DMS 273 (cell line): ENCODE measurements at regions not wholly inside any gene's neighbourhood (a gene's known extent, or its start where the extent isn't known, plus 50 kb on each side); places are given as distances from the start of the nearest gene placed in this dataset.

ENCODE experiments used
- DNase-seq: peaks from one replicate; lab custom pipeline; 2025; ENCODE audit not compliant: unreplicated experiment; lab: John Stamatoyannopoulos, UW

DNA sequence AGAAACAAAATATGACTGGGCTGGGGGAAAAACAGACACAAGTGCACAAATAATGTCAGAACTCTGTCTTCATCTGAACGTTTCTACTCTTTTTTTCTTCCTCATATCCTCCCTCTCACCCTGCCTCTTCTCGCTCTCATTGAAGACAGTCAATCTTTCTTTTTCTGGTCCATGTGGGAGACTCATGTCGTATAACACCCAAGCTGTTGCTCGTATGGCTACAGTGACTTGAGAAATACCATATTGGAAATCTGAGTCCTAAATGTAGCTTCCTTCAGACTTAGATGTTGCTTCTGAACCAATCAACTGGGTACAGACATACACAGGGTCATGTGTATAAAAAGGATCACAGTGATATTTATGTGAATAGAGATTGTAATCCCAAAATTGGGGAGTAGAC is 579.8 kb upstream of the CELF2 start:
- DNase-seq: no peak

DNA sequence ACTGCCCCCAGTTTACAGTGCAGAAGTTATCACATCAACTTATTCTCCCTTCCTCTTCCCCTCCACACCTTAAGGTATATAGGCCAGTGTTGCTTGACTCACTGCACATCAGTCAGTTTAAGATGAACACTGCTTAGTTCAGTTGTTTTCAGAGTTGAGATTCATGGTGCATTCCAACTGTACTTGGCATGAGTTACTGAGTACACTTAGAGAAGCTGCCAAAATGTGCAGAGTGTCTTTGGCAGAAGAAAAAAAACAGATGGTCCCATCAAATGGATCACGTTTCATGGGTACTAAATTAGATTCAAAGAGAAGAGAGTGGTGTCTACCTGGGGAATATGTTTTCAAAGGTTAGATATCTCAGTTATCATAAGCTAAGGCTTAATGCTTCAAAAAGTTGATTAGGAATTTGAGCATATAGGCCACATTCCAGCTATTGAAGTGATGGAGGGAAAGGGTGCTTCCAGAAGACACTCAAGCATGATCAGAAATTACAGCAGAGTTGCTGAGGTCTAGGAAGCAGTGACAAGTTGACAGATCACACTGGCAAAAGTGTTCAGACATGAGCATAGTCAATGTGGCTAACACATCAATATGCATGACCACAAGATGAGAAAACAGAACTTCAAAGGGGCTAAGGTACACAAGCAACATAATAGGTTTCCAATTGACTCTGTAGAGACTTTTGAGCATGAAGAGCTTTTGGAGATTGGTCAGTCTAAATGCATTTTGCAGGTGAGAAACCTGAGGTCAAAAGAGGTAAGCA is 579.2 kb upstream of the CELF2 start:
- peak; percentile 0 for DNase-seq

DNA sequence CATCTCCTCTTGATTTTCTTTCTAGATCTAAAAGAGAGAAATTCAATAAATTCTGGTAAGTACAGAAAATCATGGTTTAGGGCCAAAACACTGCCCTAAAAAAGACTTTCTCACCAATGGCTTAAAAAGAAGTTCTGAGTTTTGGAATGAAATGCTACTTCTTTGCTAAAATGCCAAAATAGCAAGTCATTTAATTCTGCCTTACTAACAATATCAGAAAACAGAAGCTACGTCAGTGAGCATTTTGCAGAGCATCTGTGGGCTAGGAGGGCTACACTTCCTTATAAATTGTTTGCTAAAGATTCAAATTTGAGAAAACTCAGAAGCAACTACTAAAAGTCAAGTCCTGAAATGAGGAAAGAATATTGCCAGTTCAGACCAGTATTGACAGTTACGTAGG is 560.8 kb upstream of the CELF2 start:
- no peak for DNase-seq

DNA sequence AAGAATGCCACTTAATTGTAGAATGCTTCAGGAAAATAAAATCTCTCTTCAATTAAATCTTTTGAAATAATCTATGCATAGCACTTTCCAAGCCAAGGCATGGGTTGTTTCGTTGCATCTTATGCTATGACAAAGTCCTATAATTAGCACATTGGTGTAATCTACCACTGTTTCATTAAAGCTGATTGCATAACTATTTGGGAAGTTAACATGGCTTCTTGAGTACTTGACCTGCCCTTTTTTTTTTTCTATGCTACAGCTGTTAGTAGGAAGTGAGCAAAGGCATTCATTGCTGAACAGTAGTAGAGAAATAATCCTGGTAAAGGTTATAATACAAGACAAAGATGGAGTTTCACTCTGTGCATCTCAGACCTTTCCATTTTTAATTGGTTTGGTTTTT is 557.2 kb upstream of the CELF2 start:
- no peak for DNase-seq

DNA sequence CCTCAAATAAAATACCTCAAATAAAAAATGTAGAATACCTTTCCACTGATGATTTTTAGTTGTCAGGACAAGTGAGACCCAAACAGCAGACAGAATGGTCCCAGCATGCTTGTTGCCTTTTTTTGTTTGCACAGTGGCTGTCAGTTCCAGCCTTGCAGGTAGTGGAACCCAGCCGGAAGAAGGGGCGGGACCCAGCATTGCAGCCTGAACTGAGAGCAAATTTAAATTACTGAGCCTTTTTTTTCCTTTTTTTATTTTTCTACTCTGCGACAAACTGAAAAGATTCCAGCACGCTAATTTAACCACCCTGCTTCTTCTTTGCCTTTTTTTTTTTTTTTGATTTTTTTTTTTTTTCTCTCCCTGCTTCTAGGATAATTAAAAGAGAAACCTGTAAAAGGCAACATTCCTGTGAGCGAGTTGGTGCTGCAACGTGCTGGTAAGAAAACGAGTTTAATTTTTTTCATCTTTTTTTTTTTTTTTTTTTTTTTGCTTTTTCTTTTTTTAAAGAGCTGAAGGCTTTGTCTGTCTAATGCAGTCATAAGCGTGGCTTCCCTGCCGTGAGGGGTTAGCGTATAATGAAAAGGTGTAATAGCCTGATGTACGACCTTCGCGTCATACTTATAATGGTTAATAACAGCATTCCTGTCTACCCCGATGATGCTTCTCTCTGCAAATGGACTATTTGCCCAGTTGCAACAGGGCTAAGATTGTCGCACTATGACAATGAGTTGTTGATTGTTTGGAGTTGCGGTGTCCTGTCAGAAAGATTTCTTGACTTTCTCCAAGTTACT is 555.3 kb upstream of the CELF2 start:
- DNase-seq: no peak

GRCh38 chr10:10471758-10472157 is 545.9 kb upstream of the CELF2 start:
- DNase-seq: no peak

DNA sequence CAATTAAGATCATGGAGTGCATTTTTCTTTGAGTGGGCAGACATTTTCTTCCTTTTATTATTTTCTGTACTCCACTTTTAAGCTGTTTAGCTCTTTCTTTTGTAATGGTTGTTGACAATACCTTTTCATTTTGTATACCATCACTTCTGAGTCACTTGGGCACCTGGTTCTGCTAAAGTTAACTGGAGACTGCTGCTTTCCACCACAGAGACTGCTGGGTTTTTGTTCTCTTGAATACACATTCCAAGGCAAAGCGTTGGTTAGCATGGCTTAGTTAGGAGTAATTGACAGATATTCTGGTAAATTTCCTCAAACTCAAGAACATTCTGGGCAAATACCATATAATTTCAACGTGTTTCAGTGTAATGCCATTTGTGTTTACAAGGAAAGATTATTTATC is 541.9 kb upstream of the CELF2 start:
- DNase-seq: no peak

DNA sequence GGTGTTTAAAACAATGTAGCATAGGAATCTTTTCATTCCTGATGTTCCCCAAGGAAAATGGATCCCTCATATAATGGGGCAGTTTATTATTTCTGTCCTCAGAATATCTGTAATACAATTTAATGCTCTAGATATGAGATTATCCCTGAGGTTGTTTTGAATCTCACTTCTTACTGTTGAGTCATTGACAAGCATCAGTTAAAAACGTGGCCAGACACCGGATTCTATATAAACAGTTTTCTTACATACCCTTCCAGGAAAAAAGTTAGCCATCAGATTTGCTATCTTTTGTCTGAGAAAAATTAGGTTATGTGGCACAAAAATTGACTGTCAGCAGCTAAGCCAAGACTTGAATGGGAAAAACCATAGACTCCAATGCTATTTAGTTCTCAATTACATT is 539.8 kb upstream of the CELF2 start:
- DNase-seq: no peak

DNA sequence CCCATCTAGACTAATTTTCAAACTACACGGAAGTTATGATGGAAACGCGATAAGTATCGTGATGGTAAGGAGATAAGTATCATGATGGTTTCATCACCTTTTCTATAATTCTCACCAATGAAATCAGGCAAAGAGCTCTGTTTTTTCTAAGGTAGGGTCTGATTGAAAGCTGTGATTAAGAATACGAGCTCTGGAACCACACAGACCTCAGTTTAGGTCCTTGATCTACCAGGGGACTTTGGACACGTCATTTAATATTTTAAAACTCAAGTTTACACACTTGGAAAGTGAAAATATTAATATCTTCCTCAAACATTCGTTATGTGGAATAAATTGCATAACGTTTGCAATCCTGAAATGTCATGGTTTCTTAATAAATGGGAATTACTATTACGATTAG is 538.2 kb upstream of the CELF2 start:
- no peak for DNase-seq

DNA sequence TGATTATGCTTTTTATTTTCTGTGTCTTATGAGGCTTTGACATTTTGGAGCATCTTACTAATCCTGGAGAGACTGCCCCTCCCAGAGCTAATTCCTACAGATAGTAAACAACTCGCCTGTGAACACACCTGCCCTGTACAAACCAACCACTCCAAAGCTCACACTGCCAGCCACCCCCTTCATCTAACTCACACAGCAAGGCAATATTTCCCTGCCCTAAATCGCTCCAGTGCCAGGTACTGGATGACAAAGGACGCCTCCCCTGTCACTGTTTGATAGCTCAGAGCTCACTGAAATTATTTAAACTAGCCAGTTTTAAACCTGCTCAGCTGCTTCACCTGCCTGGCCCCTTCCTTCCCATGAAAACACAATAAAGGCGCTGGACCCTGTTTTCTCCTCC is 535.1 kb upstream of the CELF2 start:
- no peak for DNase-seq

DNA sequence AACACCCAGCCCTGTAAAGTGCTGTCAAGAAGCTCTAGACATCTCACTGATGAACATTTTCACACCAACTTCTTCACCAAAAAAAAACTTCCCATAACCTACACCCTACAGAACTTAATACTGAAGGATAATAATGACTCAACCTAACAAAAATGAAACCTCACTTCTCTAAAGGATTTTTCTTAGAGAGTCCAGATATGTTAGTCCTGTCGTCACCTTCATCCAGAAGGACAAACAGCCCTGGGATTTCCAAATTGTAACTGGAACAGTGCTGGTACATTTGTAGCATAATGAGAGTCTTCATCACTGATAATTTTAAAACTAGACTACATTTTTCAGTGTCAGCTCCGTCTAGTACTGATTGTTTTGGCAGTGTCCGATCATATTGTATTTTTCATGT is 528.6 kb upstream of the CELF2 start:
- DNase-seq: no peak

- no peak for DNase-seq
Measured at GRCh38 chr10:10489805-10490571, 527.7 kb upstream of the CELF2 start.

DNA sequence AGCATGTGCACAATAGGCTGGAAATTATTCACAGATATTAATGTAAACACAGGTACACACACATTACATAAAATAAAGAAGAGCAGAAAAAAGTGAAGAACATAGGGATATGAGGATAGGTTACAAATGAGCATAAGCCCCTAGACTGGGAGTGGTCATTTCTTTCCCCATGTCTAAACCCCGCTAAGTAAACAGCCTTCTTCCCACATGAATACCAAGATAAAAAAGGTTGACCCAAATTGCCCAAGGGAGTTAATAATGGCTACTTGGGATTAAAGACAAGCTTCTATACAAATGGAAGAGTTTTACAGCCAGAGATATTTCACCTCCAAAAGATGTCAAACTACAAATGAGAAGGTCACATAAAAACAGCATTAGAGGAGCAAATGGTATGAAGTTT is 527.1 kb upstream of the CELF2 start:
- DNase-seq: no peak

DNA sequence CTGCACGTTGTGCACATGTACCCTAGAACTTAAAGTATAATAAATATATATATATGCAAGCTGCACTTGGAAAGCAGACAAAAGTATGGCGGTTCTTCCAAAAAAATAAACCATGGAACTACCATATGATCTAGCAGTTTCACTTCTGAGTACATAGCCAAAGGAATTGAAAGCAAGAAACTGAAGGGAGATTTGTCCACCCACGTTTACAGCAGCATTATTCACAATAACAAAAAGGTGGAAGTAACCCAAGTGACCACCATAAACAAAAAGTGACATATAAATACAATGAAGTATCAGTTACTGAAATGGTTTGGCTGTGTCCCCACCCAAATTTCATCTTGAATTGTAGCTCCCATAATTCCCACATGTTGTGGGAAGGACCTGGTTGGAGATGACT is 525.3 kb upstream of the CELF2 start:
- no peak for DNase-seq

- DNase-seq: no peak
Measured at GRCh38 chr10:10493833-10494232, 523.8 kb upstream of the CELF2 start.

- DNase-seq: no peak
Measured at GRCh38 chr10:10497245-10497644, 520.4 kb upstream of the CELF2 start.

- no peak for DNase-seq
Measured at GRCh38 chr10:10498781-10499180, 518.9 kb upstream of the CELF2 start.

GRCh38 chr10:10499839-10500238 is 517.8 kb upstream of the CELF2 start:
- no peak for DNase-seq

GRCh38 chr10:10500937-10501336 is 516.7 kb upstream of the CELF2 start:
- DNase-seq: no peak

DNA sequence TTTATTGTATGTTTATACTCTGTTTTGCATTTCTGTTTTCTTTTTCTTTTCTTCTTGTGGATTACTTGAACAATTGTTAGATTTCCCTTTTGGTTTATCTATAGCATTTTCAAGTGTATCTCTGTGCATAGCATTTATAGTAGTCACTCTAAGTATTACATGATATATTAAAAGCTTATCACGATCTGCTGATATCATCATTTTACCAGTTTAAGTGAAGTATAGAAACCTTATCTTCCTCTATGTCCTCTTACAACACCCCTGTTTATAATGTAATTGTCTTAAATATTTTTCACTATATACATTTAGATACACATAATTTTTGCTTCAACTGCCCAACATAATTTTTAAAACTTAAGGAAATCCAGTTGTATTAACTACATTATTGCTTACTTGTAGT is 513.9 kb upstream of the CELF2 start:
- DNase-seq: no peak

DNA sequence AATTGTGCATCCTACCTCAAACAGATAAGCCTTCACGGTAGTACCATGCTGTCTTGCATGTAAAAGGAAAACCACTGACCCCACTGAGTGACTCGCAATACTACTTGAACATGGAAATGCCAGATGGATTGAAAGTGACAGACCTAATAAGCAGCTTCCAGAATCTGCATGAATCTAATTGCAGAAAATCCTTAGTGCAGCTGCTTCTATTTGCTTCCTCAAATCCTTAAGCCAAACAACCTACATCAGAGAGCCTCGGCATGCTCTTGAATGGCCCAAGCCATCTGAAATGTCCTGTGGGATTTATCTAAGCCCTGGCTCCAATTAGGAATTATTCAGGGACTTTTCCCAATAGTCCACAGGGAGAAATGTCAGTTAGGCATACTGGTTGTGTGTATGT is 509.5 kb upstream of the CELF2 start:
- DNase-seq: no peak

DNA sequence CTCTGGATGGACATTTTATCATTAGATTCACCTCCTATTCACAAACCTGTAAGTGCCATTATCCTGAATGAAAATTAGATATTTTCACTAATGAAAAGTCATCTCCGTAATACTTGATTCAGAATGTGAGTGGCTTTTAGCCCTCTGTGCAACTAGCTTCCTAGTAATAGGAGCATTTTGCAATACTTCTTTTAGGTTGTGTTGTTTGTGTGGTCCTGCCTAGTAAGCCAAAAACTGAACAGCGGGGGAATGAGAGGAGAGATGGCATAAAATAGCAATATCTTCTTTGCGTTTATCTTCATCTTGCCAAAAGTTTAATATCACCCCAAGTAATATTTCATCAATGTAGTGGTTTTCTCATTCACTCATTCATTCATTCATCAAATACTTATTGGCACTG is 507.5 kb upstream of the CELF2 start:
- no peak for DNase-seq
